ENCODE measurements at regions not wholly inside any gene's neighbourhood (a gene's known extent, or its start where the extent isn't known, plus 50 kb on each side); places are given as distances from the start of the nearest gene placed in this dataset.
"Not testable (repeated sequence)": the region's sequence is repeated elsewhere in the genome, so short reads cannot be mapped to it uniquely, and the experiment has no call there.

DNA sequence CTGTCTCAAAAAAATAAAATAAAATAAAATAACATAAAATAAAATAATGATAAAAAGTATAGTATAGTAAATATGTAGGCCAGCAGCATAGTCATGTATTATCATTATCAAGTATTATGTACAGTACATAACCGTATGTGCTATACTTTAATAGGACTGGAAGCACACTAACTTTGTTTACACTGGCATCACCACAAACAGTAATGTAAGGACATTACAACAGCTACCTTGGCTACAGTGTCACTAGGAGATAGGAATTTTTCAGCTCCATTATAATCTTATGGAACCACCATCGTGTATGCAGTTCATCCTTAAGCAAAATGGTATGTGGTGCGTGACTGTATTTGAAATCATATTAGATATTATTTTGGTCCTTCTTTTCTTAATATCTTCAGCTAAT, 1163.5 kb upstream of the LRRTM3 start:
- no peak for DNase-seq

DNA sequence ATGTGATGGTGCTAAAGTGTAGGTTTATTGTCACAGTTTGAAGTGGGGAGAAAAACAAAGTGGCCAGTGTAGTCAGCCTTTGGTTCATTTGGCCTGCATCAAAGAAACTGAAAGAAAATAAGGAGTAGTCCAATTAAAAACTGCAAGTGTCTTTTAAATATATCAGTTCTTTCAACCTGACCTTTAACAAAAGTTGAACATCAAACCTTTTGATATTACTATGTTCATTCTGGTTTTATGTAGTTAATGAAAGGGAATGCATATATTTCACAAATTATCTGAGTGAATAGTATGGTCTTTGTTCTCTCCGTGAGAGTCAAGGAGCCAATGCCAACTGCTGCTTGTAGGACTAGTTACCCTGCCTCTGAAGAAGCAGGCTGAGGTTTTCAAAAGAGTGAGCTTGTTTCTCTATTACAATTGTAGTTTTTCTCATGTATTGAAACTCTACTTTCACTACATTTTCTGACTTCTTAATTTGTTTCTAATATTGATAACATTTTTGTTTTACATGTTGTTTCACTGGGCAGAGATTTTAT, 1160.8 kb upstream of the LRRTM3 start:
- DNase-seq, result no peak

GRCh38 chr10:65769828-65770227, 1156.0 kb upstream of the LRRTM3 start:
- no peak for DNase-seq

DNA sequence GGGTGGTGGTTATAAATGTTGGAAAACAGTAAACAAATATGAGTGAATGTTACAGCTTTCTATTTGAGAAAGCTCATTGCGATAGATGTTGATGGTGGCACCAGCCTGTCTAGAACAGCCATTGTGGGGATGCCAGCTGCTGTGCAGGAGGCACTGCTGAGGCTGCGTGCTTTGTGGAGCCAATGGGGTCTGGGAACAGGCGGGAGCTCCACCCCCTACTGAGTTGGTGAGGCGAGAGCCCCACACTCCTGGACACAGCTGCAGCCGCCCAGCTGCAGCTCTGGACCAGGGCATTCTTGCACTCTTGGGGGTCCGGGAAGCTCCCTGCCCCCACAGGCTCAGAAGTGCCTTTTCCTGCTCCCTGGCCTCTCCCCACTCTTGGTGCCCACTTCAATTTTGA, 1147.1 kb upstream of the LRRTM3 start:
- no peak for DNase-seq

- DNase-seq, result no peak
These were observed 1145.9 kb upstream of the LRRTM3 start for GRCh38 chr10:65779985-65780384.

- no peak for DNase-seq
These were observed 1139.6 kb upstream of the LRRTM3 start for GRCh38 chr10:65786279-65786678.

DNA sequence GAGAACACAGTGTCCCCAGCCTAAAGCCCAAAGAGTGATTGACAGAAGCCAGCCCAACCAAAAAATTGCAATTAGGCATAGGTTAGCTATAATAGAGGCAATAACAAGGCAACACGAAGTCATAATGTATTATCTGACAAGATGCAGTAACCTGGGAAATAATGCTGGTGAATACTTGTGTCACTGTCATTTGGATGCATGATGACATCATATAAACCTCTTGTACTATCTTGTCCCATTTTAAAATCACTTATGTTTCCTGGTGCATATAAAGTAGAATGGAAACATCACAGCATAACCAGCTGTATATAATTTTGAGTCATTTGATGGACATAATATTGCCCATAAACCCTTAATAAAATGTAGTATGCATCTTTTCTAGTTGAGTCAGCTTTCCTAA, 1138.3 kb upstream of the LRRTM3 start:
- DNase-seq, result no peak

DNA sequence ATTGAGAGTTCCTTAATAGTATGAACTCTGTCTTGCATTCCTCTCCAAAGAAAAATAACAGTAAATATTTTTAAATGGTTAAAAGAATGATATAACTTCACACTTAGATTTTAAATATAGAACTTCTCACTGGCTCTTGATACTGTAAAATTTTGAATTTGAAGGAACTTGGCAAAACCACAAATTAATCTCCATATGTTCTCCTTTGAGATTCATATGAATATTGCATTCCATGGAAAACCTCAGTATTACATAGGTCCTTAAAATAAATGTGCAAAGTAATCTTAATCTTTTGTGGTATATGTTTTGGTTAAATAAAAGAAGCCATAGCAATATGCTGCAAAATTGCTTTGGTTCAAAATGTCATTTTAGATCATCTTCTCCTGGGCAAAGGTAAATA, 1137.6 kb upstream of the LRRTM3 start:
- DNase-seq, result no peak

DNA sequence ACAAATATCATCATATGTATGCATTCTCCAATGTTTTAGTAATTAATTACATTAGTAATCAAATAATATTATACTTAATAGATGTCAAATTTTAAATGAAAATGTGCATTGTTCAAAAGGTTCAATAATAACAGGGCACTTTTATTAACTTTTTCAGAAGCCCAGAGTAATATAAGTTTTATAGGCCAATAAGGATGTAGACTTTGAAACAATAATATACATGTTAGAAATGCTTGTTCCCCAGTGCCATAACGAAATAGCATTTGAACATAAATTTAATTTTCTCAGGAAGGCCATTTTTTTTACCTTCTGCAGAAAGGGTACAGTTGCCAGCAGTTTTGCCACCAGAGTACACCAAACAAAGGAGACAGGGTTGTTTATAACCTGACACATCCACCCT, 1133.9 kb upstream of the LRRTM3 start:
- DNase-seq, result no peak

DNA sequence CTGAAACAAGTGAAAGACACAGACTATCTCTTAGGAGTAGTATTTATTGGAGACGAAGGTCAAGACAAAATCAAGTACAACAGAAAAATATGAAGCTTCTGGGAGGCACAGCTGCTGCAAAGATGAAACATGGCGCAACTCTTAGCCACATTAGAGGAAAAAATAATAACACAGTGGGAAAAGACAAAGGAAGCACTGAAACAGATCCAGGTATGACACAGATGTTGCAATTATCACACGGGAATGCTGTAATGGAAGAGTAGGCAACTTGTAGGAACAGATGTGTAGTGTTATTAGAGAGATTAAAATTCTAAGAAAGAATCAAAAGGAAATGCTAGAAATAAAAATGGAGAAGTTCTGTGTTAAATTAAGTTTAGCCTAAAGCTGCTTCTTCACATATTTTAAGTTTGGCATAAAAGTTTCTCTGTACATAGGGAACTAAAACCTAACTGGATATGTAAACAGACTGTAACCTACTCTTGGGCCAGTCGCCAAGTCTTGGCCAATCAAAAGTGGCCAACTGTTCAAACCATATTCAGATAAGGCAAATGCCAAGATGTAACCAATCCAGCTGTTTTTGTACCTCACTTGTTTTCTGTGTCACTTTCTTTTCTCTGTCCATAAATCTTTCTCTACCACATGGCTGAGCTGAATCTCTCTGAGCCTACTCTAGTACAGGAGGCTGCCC, 1132.0 kb upstream of the LRRTM3 start:
- no peak for DNase-seq

DNA sequence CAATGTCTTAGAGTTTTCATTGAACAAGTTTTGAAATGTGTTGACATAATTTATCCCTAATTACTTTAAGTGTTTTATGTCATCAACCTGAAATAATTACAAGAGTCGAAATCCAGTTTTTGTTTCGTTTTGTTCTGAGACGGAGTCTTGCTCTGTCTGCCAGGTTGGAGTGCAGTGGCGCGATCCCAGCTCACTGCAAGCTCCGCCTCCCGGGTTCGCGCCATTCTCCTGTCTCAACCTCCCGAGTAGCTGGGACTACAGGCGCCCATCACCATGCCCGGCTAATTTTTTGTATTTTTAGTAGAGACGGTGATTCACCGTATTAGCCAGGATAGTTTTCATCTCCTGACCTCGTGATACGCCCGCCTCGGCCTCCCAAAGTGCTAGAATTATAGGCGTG, 1131.0 kb upstream of the LRRTM3 start:
- DNase-seq, result not testable (repeated sequence)

DNA sequence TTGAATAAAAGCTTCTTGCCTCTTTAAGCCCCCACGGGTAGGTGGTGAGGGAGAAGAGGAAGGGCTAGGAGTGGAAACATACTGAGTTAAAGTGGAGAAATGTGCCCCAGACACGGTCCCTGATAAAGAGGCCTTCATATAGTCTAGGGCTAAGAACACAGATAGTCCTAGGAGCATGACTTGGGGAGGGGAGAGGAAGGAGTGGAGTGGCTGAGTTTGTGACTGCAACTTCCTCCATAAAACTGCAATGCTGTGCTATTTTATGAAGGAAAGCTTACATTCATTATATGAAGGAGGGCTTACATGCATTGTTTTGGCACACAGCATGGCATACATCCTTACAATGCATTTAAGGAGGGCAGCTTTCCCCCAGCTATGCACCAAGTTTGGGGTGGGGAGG, 1129.4 kb upstream of the LRRTM3 start:
- DNase-seq, result no peak

DNA sequence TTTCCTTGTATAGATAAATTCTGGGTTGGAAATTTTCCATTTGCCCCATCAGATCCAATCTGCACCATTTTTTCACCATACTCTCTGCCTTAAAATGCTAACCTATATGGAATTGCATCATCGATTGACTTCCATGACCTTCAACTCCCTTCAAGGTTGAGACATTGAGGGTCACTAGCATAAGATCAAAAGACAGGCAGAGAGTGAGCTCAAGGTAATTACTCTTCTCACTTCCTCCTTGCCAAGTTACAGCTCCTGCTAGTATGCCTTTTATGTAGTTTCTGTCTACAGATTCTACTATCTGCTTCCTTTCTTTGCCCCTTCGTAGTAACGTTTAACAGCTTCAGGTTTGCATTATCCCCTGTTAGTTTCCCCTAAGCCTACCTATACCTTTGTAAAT, 1127.7 kb upstream of the LRRTM3 start:
- no peak for DNase-seq

DNA sequence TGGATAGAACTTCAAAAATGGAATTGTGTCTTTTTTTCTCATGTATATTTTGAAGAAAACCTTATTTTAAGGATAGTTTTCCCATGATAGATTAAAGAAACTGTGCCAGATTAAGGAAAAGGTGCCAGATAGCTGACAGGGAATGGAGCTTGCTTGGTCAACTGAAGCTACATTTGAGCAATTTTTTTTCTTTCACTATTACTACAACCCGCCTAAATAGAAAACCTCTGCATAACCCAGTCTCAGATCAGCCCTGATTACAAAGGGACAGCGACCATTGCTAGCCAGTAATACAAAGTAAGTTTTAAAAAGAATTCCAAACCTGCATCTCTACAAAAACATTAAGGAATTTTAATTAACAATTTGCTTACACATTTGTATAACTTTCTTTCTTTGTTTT, 1123.4 kb upstream of the LRRTM3 start:
- DNase-seq, result no peak

GRCh38 chr10:65805511-65805910, 1120.3 kb upstream of the LRRTM3 start:
- DNase-seq, result no peak

DNA sequence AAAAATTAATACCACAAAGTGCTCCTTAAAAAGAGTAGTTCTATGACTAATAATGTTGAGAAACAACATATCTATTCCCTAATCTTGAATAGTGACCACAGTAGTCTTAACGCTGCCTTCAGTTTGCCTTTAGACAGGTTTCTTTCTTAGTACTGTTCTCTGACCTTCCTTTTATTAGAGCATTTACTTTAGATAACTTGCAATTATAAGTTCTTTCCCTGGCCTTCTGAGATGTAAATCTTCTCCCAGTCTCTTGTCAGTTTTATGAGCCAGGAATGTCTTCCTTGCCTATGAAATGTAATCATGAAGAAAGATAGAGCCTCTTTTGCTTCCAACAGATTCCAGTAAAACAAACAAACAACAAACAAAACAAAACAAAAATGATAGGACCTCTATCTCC, 1119.8 kb upstream of the LRRTM3 start:
- no peak for DNase-seq

GRCh38 chr10:65808687-65809333, 1117.0 kb upstream of the LRRTM3 start:
- DNase-seq, result no peak

DNA sequence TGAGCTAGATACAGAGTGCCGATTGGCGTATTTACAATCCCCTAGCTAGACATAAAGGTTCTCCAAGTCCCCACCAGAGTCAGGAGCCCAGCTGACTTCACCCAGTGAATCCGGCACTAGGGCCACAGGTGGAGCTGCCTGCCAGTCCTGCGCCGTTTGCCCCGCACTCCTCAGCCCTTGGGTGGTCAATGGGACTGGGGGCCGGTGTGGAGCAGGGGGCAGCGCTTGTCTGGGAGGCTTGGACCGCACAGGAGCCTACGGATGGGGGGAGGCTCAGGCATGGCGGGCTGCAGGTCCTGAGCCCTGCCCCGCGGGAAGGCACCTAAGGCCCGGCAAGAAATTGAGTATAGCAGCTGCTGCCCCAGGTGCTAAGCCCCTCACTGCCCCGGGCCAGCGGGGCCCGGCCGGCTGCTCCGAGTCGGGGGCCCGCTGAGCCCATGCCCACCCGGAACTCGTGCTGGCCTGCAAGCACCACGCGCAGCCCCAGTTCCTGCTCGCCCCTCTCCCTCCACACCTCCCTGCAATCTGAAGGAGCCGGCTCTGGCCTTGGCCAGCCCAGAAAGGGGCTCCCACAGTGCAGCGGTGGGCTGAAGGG, 1113.8 kb upstream of the LRRTM3 start:
- no peak for DNase-seq

- DNase-seq, result no peak
These were observed 1109.3 kb upstream of the LRRTM3 start for GRCh38 chr10:65816536-65816935.

- DNase-seq, result no peak
These were observed 1106.8 kb upstream of the LRRTM3 start for GRCh38 chr10:65818990-65819389.

GRCh38 chr10:65827359-65827758, 1098.5 kb upstream of the LRRTM3 start:
- no peak for DNase-seq

- no peak for DNase-seq
These were observed 1087.0 kb upstream of the LRRTM3 start for GRCh38 chr10:65838811-65839210.

- DNase-seq, result no peak
These were observed 1082.6 kb upstream of the LRRTM3 start for GRCh38 chr10:65843203-65843602.

- DNase-seq, result no peak
These were observed 1079.9 kb upstream of the LRRTM3 start for GRCh38 chr10:65845916-65846315.
